ENCODE measurements at regions not wholly inside any gene's neighbourhood (a gene's known extent, or its start where the extent isn't known, plus 50 kb on each side); places are given as distances from the start of the nearest gene placed in this dataset.

DNA sequence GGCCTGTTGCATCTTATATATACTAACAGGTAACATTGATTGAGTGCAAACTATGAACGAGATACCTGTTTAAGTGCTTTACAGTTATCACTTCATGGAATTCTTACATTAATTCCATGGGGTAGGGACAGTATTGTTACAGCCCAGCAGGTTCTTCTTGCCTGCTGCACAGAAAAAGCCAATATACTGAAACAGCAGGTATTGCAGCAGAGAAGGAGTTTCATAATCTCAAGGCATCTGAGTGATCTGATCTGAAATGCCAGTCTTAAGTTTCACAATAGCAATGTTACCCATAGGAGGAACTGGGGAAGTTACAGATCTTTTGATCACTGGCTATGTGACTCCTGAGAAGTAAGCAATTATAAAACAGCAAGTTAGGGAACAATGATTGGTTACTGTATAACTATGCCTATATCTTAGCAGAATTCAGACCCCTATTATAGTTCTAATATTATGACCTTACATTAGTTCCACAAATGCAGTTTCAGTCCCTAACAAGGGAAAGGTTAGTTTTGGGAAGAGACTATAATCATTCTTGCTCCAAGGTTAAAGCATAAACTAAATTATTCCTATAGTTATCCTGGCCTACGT, 126.5 kb upstream of the BNC2 start:
- no peak for TF ChIP-seq EZH2 (IDR thresholded peaks at IDR 0.05; ENCODE audit: borderline replicate concordance, low read depth, low read length, poor library complexity, severe bottlenecking)
- TF ChIP-seq, protein P1, sequence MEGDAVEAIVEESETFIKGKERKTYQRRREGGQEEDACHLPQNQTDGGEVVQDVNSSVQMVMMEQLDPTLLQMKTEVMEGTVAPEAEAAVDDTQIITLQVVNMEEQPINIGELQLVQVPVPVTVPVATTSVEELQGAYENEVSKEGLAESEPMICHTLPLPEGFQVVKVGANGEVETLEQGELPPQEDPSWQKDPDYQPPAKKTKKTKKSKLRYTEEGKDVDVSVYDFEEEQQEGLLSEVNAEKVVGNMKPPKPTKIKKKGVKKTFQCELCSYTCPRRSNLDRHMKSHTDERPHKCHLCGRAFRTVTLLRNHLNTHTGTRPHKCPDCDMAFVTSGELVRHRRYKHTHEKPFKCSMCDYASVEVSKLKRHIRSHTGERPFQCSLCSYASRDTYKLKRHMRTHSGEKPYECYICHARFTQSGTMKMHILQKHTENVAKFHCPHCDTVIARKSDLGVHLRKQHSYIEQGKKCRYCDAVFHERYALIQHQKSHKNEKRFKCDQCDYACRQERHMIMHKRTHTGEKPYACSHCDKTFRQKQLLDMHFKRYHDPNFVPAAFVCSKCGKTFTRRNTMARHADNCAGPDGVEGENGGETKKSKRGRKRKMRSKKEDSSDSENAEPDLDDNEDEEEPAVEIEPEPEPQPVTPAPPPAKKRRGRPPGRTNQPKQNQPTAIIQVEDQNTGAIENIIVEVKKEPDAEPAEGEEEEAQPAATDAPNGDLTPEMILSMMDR (conservative IDR thresholded peaks at IDR 0.05; ENCODE audit: low read depth, low read length), result no peak
